SW 1271 (cell line): ENCODE measurements at regions not wholly inside any gene's neighbourhood (a gene's known extent, or its start where the extent isn't known, plus 50 kb on each side); places are given as distances from the start of the nearest gene placed in this dataset.
"Not testable (repeated sequence)": the region's sequence is repeated elsewhere in the genome, so short reads cannot be mapped to it uniquely, and the experiment has no call there.

Source experiments
- DNase-seq, 2 experiments: peaks; one replicate each; lab custom pipeline; 2025; lab: John Stamatoyannopoulos, UW

GRCh38 chr6:91190041-91190440, 603.2 kb upstream of the MAP3K7 start:
- not testable (repeated sequence) for DNase-seq

- DNase-seq, result no peak
Observed at GRCh38 chr6:91185072-91185471, 598.2 kb upstream of the MAP3K7 start.

- DNase-seq, result no peak
Observed at GRCh38 chr6:91181416-91181815, 594.5 kb upstream of the MAP3K7 start.

GRCh38 chr6:91173651-91174050, 586.8 kb upstream of the MAP3K7 start:
- no peak for DNase-seq

- DNase-seq, result no peak
Observed at GRCh38 chr6:91173186-91173585, 586.3 kb upstream of the MAP3K7 start.

GRCh38 chr6:91171754-91172462, 585.0 kb upstream of the MAP3K7 start:
- DNase-seq, result no peak

- no peak for DNase-seq
Observed at GRCh38 chr6:91167846-91168245, 581.0 kb upstream of the MAP3K7 start.

- DNase-seq, result no peak
Observed at GRCh38 chr6:91166271-91167046, 579.6 kb upstream of the MAP3K7 start.

GRCh38 chr6:91164105-91164504, 577.2 kb upstream of the MAP3K7 start:
- no peak for DNase-seq

- no peak for DNase-seq
Observed at GRCh38 chr6:91161246-91161645, 574.4 kb upstream of the MAP3K7 start.

GRCh38 chr6:91155129-91155785, 568.4 kb upstream of the MAP3K7 start:
- no peak for DNase-seq

GRCh38 chr6:91152824-91153223, 566.0 kb upstream of the MAP3K7 start:
- DNase-seq, result no peak

- DNase-seq, result no peak
Observed at GRCh38 chr6:91149956-91150705, 563.3 kb upstream of the MAP3K7 start.

GRCh38 chr6:91149246-91149955, 562.5 kb upstream of the MAP3K7 start:
- no peak for DNase-seq

GRCh38 chr6:91144126-91144525, 557.3 kb upstream of the MAP3K7 start:
- DNase-seq, result no peak

- DNase-seq, result no peak
Observed at GRCh38 chr6:91142154-91142553, 555.3 kb upstream of the MAP3K7 start.

GRCh38 chr6:91141346-91141745, 554.5 kb upstream of the MAP3K7 start:
- DNase-seq, result no peak

- no peak for DNase-seq
Observed at GRCh38 chr6:91140449-91140848, 553.6 kb upstream of the MAP3K7 start.

- DNase-seq, result no peak
Observed at GRCh38 chr6:91137286-91137685, 550.4 kb upstream of the MAP3K7 start.

- no peak for DNase-seq
Observed at GRCh38 chr6:91135406-91136103, 548.7 kb upstream of the MAP3K7 start.

- no peak for DNase-seq
Observed at GRCh38 chr6:91132461-91132860, 545.6 kb upstream of the MAP3K7 start.
